GM19328 (cell line): ENCODE measurements at regions not wholly inside any gene's neighbourhood (a gene's known extent, or its start where the extent isn't known, plus 50 kb on each side); places are given as distances from the start of the nearest gene placed in this dataset.

Experiments used
- ATAC-seq: cut with Tn5 transposase; IDR thresholded peaks from one replicate; pipeline ENCODE4 v1.9.1; 2021; ENCODE audit warnings: mild to moderate bottlenecking, moderate library complexity; ENCODE audit not compliant: unreplicated experiment

DNA sequence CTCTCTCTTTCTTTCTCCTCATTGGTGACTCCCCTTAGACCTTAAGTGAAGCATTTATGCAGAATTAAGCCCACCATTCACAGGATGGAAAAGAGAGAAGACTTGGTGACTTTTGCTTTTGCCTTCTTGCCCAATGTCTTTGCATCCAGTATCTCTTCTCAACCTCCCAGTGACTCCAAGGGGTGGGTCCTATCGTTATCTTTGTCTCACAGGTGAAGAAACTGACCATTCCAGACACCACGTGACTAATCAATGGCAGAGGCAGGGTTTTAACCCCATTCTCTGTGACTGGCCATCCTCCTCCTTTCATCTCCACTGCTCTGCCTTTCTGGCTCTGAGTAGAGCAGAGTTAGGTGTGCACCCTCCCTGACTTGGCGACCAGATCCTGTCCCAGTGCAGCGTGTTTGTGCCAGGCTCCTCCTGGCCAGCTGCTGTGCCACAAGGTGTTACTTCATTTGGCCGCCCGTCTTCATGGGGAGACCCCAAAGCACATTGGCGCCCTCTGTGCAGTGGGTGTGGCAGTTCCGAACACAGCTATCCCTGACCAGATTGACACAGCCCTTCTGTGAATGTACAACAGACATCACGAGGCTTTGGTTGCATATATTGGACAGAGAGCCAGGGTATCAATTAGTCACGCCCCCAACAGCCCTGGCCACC lies 501.3 kb downstream of the CD83 start:
- no peak for ATAC-seq

- ATAC-seq: no peak
These were observed 501.8 kb downstream of the CD83 start for GRCh38 chr6:14619419-14619781.

GRCh38 chr6:14620522-14620921 lies 502.9 kb downstream of the CD83 start:
- ATAC-seq: no peak

DNA sequence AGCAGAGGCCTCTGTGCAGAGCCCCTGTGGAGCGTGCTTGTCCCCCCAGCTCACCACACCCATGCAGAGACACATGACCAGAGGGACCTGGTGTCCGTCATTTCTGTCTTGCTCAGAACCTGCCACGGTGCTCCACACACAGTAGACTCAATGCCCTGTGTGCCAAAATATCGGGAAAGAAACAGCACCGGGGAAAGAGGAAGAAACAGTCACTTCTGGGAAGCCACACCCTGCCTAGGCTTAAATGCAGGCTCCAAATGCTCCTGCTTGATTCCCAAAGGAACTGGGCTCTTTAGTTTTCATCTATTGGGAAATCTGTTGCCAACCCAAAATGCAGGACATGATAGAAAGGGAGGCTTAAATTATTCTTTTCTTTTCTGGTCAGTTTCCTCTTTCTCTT lies 503.9 kb downstream of the CD83 start:
- no peak for ATAC-seq

DNA sequence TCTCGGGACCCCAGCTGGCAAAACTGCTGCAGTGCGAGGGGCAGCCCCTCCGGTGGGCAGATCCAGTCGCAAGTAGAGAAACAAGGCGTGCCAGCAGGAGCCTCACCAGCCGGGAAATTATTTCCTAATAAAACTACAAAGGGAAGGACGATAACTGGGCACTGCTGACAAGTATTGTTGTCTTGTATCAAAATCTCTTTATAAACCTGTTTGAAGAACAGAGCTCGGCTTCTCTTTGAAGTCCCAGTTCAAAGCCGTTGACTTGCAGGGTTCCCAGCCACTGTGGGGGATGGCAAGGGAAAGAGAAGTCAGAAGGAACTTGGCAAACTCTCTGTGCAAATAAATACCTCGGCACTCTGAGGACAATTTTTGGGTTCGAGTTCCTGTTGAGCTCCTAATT lies 504.5 kb downstream of the CD83 start:
- ATAC-seq: no peak

GRCh38 chr6:14622909-14623505 lies 505.4 kb downstream of the CD83 start:
- ATAC-seq: no peak

GRCh38 chr6:14625173-14625895 lies 507.8 kb downstream of the CD83 start:
- no peak for ATAC-seq

- ATAC-seq: no peak
These were observed 509.0 kb downstream of the CD83 start for GRCh38 chr6:14626556-14626955.

DNA sequence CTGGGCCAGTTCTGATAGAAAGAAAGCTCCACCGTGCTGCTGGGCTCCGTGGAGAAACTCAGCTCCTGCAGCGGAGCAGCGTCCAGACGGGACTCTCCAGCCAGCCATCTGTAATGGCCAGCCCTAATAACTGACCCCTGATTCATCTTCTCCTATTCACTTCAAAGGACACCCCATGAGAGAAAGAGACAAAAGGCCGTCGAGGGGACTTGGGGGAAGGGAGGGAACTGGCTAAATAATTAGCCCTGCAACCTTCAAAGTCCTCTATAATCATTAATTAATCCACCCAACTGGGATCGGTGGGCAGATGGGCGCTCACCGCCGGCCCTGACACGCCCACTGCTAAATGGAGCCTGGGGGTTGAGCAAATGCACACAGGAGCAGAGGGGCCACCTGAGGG lies 512.4 kb downstream of the CD83 start:
- ATAC-seq: no peak

- no peak for ATAC-seq
These were observed 515.9 kb downstream of the CD83 start for GRCh38 chr6:14633479-14633878.

- no peak for ATAC-seq
These were observed 516.5 kb downstream of the CD83 start for GRCh38 chr6:14634072-14634471.

DNA sequence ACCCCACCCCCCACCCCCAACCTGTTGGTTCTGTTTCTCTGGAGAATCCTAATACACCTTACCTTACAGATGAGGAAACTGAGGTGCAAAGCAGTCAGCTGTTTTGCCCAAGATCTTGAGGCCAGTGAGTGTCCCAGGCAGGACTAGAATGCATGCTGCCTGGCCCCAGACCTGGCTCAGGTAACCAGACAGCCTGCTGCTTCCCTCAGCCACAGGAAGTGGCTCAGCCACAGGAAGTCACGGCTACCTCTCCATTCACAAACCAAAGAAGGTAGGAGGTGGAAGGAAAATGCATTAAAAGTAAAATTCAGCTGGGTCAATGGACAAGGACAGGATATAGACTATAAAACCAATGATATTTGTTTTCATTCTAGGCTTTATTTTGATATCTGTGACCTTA lies 517.6 kb downstream of the CD83 start:
- no peak for ATAC-seq

GRCh38 chr6:14635934-14636591 lies 518.5 kb downstream of the CD83 start:
- ATAC-seq: no peak

GRCh38 chr6:14638435-14638905 lies 520.9 kb downstream of the CD83 start:
- ATAC-seq: no peak

GRCh38 chr6:14638906-14639761 lies 521.6 kb downstream of the CD83 start:
- no peak for ATAC-seq

GRCh38 chr6:14639983-14640599 lies 522.5 kb downstream of the CD83 start:
- ATAC-seq: no peak

DNA sequence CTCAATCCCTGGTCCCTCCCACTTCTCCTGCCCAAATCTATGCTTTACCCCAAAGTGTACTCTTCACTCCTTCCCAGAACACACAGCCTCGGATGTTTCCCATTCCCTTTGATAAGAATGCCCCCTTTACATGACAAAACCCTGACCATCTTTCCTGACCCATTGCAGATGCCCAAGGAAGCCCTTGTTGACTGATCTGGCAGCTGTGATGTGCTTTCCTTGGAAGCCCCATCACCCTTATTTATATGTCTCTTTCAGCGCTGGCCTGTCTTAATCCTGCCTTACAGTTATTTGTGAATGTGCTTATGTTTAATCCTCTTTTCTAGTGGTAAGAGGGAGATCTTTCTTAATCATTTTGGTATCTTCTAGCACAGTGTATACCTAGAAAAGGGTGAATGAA lies 523.1 kb downstream of the CD83 start:
- no peak for ATAC-seq

DNA sequence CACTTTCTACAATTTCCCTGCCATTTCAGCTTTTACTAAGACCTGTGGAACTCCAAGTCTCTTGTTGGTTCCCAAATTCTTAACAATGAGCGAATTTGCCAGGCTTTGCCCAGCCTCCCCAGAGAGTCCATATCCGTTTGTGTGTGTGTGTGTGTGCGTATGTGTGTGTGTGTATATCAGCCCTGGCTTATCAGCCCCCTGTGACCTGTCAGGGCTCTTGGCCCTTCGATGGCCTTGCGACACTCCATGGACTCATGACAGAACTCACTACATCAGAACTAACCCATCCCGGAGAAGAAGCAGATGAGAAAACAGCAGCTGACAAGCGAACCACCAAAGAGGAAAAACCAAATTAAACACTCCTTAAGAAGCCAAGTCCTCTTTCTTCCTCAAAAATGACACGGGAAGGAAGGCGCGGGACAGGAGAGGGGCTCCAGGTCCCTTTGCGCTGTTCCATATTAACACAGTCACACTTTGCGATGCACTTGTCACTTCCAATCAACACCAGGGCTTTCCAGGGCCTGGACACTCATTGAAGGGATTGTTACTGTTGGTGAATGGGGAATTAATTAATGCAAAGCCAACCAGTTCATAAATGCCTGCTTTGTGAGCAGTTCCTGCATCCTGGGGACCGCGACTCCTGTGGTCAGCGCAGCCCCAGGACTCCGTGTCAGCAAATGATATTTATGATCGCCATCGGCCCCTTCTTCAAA lies 524.0 kb downstream of the CD83 start:
- ATAC-seq: no peak

DNA sequence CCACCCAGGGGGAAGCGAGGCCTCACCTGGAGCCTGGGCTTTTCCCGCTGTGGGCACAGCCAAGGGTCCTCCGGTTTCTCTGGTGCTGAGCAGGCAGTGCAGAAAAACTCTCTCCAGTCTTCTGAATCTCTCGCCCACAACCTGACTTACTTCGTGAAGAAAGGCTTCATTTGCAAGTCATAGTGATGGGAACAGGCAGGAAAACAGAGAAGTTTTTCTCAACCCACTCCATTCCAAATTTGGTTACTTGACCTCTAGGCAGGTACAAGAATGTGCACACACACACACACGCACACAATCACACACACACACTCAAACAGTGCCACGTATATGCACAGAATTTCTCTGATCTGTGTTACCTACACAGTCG lies 524.5 kb downstream of the CD83 start:
- ATAC-seq: no peak

- no peak for ATAC-seq
These were observed 525.3 kb downstream of the CD83 start for GRCh38 chr6:14642842-14643241.
